Amniotic epithelial cell (primary cell): ENCODE measurements at regions not wholly inside any gene's neighbourhood (a gene's known extent, or its start where the extent isn't known, plus 50 kb on each side); places are given as distances from the start of the nearest gene placed in this dataset.

Experiments
- DNase-seq: peaks from one replicate; pipeline ENCODE4 v3.0.0-alpha.2; 2010; ENCODE audit warnings: low read depth

DNA sequence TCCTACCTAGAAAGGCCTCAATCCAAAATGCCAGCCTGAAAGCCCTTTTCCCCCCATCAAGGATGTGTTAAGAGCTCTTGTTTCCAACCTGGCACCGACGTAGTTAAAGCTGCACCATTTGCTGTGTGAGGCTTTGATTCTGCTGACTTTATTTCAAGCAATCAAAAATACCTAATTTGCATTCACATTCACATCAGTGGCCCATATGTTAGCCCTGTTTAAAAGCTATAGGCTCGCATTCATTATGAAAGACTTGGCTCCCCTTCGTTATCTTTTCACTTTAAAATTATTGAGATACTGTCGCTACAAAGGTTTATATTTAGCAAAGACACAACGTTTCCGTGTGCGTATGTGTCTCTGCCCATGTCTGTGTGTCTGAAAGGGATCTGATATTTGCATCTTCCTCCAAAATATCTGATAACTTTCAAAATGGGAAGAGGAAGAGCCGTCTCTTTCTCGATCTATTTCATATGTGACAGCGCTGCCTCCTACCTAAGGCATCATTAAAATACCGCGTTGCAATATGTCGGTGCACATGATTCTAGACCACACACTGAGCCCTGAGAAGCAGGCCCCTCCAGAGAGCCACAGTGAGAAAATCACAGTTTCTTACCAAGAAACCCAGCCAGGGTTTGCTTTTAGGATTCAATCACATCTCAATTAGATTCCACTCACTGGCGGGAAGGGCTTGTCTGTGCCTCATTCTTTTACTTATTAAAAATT lies 57.1 kb upstream of the ITPRID1 start:
- DNase-seq, result no peak

DNA sequence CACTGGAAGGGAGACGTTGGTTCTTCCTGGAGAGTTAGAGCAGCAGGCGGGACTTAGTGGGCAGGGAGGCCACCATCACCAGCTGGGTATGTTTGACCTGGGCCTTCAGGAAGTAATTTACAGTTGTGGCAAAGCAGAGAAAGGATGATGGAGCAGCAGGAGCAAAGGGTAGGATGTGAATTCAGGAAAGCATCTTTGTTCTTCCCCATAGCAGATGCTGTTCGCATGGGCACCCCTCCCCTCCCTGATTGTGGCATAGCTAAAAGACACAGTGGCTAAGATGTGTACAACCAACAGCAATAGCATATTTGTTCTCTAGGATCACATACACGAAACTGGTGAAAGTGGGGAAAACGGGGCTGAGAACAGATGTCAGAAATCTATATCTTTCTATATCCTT lies 56.3 kb upstream of the ITPRID1 start:
- DNase-seq, result no peak

DNA sequence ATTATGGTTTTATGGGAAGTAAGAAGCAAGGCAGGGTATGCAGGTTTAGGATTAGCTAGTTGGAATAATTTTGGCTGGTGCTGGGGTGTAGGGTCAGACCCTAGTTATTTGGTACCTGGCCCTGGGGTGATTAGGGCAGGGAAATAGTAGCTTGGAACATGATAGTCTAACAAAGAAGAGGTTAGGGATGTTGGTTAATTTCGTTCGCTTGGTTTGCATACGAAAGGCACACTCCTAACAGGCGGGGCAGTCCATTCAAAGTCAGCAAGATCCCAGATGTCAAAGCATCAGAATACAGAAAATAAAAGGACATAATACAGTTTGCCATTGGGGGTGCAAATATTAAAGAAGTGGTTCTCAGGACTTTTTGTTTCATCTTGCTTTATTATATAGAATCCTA lies 55.7 kb upstream of the ITPRID1 start:
- no peak for DNase-seq

DNA sequence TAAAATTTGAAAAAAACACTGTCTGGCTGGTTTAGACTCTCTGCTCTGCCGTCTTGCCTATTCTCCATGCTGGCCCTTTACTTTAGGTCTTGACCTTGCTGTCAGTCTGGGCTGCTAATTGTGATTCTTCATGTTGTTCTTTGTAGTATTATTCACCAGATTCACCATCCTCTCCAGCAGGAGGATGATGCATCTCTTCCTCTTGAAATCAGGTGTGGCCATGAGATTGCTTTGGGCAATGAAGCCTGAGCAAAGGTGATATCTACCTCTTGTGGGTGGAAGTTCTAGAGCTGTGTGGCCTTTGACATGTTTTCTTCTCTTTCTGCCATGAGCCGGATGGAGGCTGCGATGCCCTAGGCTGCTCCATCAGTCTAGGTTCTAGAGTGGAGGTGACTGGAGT lies 51.3 kb upstream of the ITPRID1 start:
- DNase-seq, result no peak
